Ovary (tissue), 3 donors: ENCODE measurements at regions not wholly inside any gene's neighbourhood (a gene's known extent, or its start where the extent isn't known, plus 50 kb on each side); places are given as distances from the start of the nearest gene placed in this dataset.

Experiments
- EP300 ChIP-seq: sonication (generic); formaldehyde crosslinking; IDR thresholded peaks from one replicate; pipeline ENCODE4 v1.6.1; 2017; ENCODE audit warnings: antibody characterized with exemption
- TF ChIP-seq, protein P1 (sequence below), 3 donors: fragments of 450-650 bp in 2 of 3; fragments of 200-600 bp in 1 of 3; IDR thresholded peaks; one replicate each; pipeline versions ENCODE4 v1.5.1 to v1.8.0; 2016 to 2022; ENCODE audit warnings: antibody characterized with exemption in 3 of 3, mild to moderate bottlenecking in 1 of 3
- donor health status: DM: no; HTN: no; CAD: no.

GRCh38 chr11:22460181-22460580 is 122.0 kb downstream of the SLC17A6 start:
- TF ChIP-seq, protein P1, sequence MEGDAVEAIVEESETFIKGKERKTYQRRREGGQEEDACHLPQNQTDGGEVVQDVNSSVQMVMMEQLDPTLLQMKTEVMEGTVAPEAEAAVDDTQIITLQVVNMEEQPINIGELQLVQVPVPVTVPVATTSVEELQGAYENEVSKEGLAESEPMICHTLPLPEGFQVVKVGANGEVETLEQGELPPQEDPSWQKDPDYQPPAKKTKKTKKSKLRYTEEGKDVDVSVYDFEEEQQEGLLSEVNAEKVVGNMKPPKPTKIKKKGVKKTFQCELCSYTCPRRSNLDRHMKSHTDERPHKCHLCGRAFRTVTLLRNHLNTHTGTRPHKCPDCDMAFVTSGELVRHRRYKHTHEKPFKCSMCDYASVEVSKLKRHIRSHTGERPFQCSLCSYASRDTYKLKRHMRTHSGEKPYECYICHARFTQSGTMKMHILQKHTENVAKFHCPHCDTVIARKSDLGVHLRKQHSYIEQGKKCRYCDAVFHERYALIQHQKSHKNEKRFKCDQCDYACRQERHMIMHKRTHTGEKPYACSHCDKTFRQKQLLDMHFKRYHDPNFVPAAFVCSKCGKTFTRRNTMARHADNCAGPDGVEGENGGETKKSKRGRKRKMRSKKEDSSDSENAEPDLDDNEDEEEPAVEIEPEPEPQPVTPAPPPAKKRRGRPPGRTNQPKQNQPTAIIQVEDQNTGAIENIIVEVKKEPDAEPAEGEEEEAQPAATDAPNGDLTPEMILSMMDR (IDR thresholded peaks at IDR 0.05), result no peak
- TF ChIP-seq EP300, result no peak
